Stimulated activated naive CD8-positive, alpha-beta T cell treated with anti-CD3 and anti-CD28 coated beads, Interleukin-15, amount 100 ng/mL, for 72 hours (primary cell): ENCODE measurements at regions not wholly inside any gene's neighbourhood (a gene's known extent, or its start where the extent isn't known, plus 50 kb on each side); places are given as distances from the start of the nearest gene placed in this dataset.
"Not testable (repeated sequence)": the region's sequence is repeated elsewhere in the genome, so short reads cannot be mapped to it uniquely, and the experiment has no call there.

Source experiments
- ATAC-seq: fragments of 150-1000 bp; cut with Tn5 transposase; 2 replicates; pipeline ENCODE4 v1.10.0; 2021; ENCODE audit warnings: mild to moderate bottlenecking, moderate library complexity
- DNase-seq, 2 donors: peaks; one replicate each; pipeline ENCODE4 v3.0.0; 2021 to 2022
- H3K27ac Mint-ChIP-seq, 2 donors: one replicate each; pipeline ENCODE4 v1.8.0; 2022; ENCODE audit warnings: mild to moderate bottlenecking in 2 of 2, mixed read lengths in 2 of 2, moderate library complexity in 2 of 2
- H3K27me3 Mint-ChIP-seq: one replicate; pipeline ENCODE4 v1.8.0; 2022; ENCODE audit warnings: mixed read lengths
- H3K4me1 Mint-ChIP-seq: one replicate; pipeline ENCODE4 v1.8.0; 2022; ENCODE audit warnings: mild to moderate bottlenecking, mixed read lengths
- H3K4me3 Mint-ChIP-seq, 2 donors: one replicate each; pipeline ENCODE4 v1.8.0; 2022; ENCODE audit warnings: mild to moderate bottlenecking in 2 of 2, mixed read lengths in 2 of 2, moderate library complexity in 1 of 2
- H3K9me3 Mint-ChIP-seq, 2 donors: one replicate each; pipeline ENCODE4 v1.8.0; 2022; ENCODE audit warnings: mixed read lengths in 2 of 2

GRCh38 chr10:106370751-106371150, 793.8 kb downstream of the SORCS1 start:
- no peak for DNase-seq
- H3K4me1 Mint-ChIP-seq = no peaks in the 10 kb centered on the region
- no peak for ATAC-seq
- H3K27me3 Mint-ChIP-seq = no peaks in the 10 kb centered on the region
- no peak overlapping the region for H3K27ac Mint-ChIP-seq
- H3K4me3 Mint-ChIP-seq = no peak overlapping the region
- H3K9me3 Mint-ChIP-seq = peaks cover 0 to 7% of the 10 kb centered on the region in 2 donors

GRCh38 chr10:106360870-106361269, 803.6 kb downstream of the SORCS1 start:
- no peak for ATAC-seq
- Mint-ChIP-seq H3K4me3 (no peak overlapping the region), H3K9me3 (no peaks in the 10 kb centered on the region), H3K4me1 (no peaks in the 10 kb centered on the region), H3K27me3 (no peaks in the 10 kb centered on the region), H3K27ac (no peak overlapping the region)
- DNase-seq = no peak

- Mint-ChIP-seq H3K4me1 (no peaks in the 10 kb centered on the region), H3K4me3 (no peak overlapping the region), H3K27me3 (no peaks in the 10 kb centered on the region), H3K27ac (peak overlapping the region in 1 of 2 donors; percentile 17), H3K9me3 (peaks cover 3 to 4% of the 10 kb centered on the region in 2 donors)
- ATAC-seq (no peak), DNase-seq (no peak)
These were observed 809.1 kb downstream of the SORCS1 start for GRCh38 chr10:106355450-106355849.

GRCh38 chr10:106348933-106349332, 815.6 kb downstream of the SORCS1 start:
- H3K4me1 Mint-ChIP-seq = no peaks in the 10 kb centered on the region
- no peak overlapping the region for H3K27ac Mint-ChIP-seq
- no peaks in the 10 kb centered on the region for H3K27me3 Mint-ChIP-seq
- H3K9me3 Mint-ChIP-seq = peaks cover 4 to 5% of the 10 kb centered on the region in 2 donors
- no peak for ATAC-seq
- no peak overlapping the region for H3K4me3 Mint-ChIP-seq
- no peak for DNase-seq

GRCh38 chr10:106347547-106347946, 817.0 kb downstream of the SORCS1 start:
- Mint-ChIP-seq H3K9me3 (peaks cover 4 to 5% of the 10 kb centered on the region in 2 donors), H3K27me3 (no peaks in the 10 kb centered on the region), H3K4me1 (no peaks in the 10 kb centered on the region), H3K27ac (no peak overlapping the region), H3K4me3 (no peak overlapping the region)
- DNase-seq = no peak
- no peak for ATAC-seq

- not testable (repeated sequence) for DNase-seq, ATAC-seq, H3K27ac Mint-ChIP-seq, H3K27me3 Mint-ChIP-seq, H3K9me3 Mint-ChIP-seq, H3K4me1 Mint-ChIP-seq, H3K4me3 Mint-ChIP-seq
These were observed 821.0 kb downstream of the SORCS1 start for GRCh38 chr10:106343539-106343938.

- Mint-ChIP-seq H3K9me3 (peaks cover 0 to 7% of the 10 kb centered on the region in 2 donors), H3K4me1 (no peaks in the 10 kb centered on the region), H3K27me3 (no peaks in the 10 kb centered on the region), H3K27ac (no peak overlapping the region), H3K4me3 (no peak overlapping the region)
- no peak for DNase-seq
- no peak for ATAC-seq
These were observed 823.1 kb downstream of the SORCS1 start for GRCh38 chr10:106341356-106341755.

GRCh38 chr10:106338486-106338885, 826.0 kb downstream of the SORCS1 start:
- H3K4me3 Mint-ChIP-seq = no peak overlapping the region
- no peaks in the 10 kb centered on the region for H3K4me1 Mint-ChIP-seq
- no peak for DNase-seq
- H3K9me3 Mint-ChIP-seq = peaks cover 8 to 15% of the 10 kb centered on the region in 2 donors
- ATAC-seq = no peak
- H3K27ac Mint-ChIP-seq = no peak overlapping the region
- no peaks in the 10 kb centered on the region for H3K27me3 Mint-ChIP-seq

GRCh38 chr10:106336874-106337273, 827.6 kb downstream of the SORCS1 start:
- DNase-seq (no peak), ATAC-seq (no peak)
- H3K4me1 Mint-ChIP-seq = no peaks in the 10 kb centered on the region
- H3K27ac Mint-ChIP-seq = no peak overlapping the region
- H3K27me3 Mint-ChIP-seq = no peaks in the 10 kb centered on the region
- H3K4me3 Mint-ChIP-seq = no peak overlapping the region
- peaks cover 8 to 15% of the 10 kb centered on the region in 2 donors for H3K9me3 Mint-ChIP-seq

- H3K9me3 Mint-ChIP-seq = peaks cover 31 to 38% of the 10 kb centered on the region in 2 donors
- H3K27ac Mint-ChIP-seq = no peak overlapping the region
These were observed 836.8 kb downstream of the SORCS1 start for GRCh38 chr10:106327747-106328146.

GRCh38 chr10:106320876-106321275, 843.6 kb downstream of the SORCS1 start:
- Mint-ChIP-seq H3K9me3 (peaks cover 3 to 9% of the 10 kb centered on the region in 2 donors), H3K27me3 (no peaks in the 10 kb centered on the region), H3K27ac (no peak overlapping the region), H3K4me3 (no peak overlapping the region), H3K4me1 (no peaks in the 10 kb centered on the region)
- ATAC-seq (no peak), DNase-seq (no peak)

More at GRCh38 chr10:106327747-106328146, 836.8 kb downstream of the SORCS1 start:
- ATAC-seq (no peak), DNase-seq (no peak)
- no peaks in the 10 kb centered on the region for H3K4me1 Mint-ChIP-seq
- no peaks in the 10 kb centered on the region for H3K27me3 Mint-ChIP-seq
- H3K4me3 Mint-ChIP-seq = no peak overlapping the region

GRCh38 chr10:106320078-106320477, 844.4 kb downstream of the SORCS1 start:
- H3K27me3 Mint-ChIP-seq = no peaks in the 10 kb centered on the region
- H3K9me3 Mint-ChIP-seq = peaks cover 0 to 6% of the 10 kb centered on the region in 2 donors
- no peaks in the 10 kb centered on the region for H3K4me1 Mint-ChIP-seq
- ATAC-seq (no peak), DNase-seq (no peak)
- no peak overlapping the region for H3K4me3 Mint-ChIP-seq
- no peak overlapping the region for H3K27ac Mint-ChIP-seq

- no peak overlapping the region for H3K27ac Mint-ChIP-seq
- H3K9me3 Mint-ChIP-seq = peaks cover 0 to under 1% of the 10 kb centered on the region in 2 donors
- DNase-seq (no peak), ATAC-seq (no peak)
- no peak overlapping the region for H3K4me3 Mint-ChIP-seq
- H3K27me3 Mint-ChIP-seq = no peaks in the 10 kb centered on the region
- no peaks in the 10 kb centered on the region for H3K4me1 Mint-ChIP-seq
These were observed 847.0 kb downstream of the SORCS1 start for GRCh38 chr10:106317554-106317953.

- H3K9me3 Mint-ChIP-seq = peaks cover 5% of the 10 kb centered on the region in 2 donors
- DNase-seq = no peak
- no peak overlapping the region for H3K4me3 Mint-ChIP-seq
- no peaks in the 10 kb centered on the region for H3K4me1 Mint-ChIP-seq
- no peaks in the 10 kb centered on the region for H3K27me3 Mint-ChIP-seq
- H3K27ac Mint-ChIP-seq = no peak overlapping the region
- ATAC-seq = no peak
These were observed 851.5 kb downstream of the SORCS1 start for GRCh38 chr10:106313041-106313440.

GRCh38 chr10:106312087-106312486, 852.4 kb downstream of the SORCS1 start:
- no peak overlapping the region for H3K4me3 Mint-ChIP-seq
- H3K27me3 Mint-ChIP-seq = no peaks in the 10 kb centered on the region
- no peak overlapping the region for H3K27ac Mint-ChIP-seq
- no peaks in the 10 kb centered on the region for H3K4me1 Mint-ChIP-seq
- peaks cover 5% of the 10 kb centered on the region in 2 donors for H3K9me3 Mint-ChIP-seq
- no peak for DNase-seq
- ATAC-seq = no peak

- H3K4me1 Mint-ChIP-seq = no peaks in the 10 kb centered on the region
These were observed 852.9 kb downstream of the SORCS1 start for GRCh38 chr10:106311590-106311989.

GRCh38 chr10:106310596-106310995, 853.9 kb downstream of the SORCS1 start:
- Mint-ChIP-seq H3K4me1 (no peaks in the 10 kb centered on the region), H3K27me3 (no peaks in the 10 kb centered on the region), H3K9me3 (peaks cover 5% of the 10 kb centered on the region in 2 donors), H3K4me3 (no peak overlapping the region), H3K27ac (no peak overlapping the region)
- ATAC-seq (no peak), DNase-seq (no peak)

More at GRCh38 chr10:106311590-106311989, 852.9 kb downstream of the SORCS1 start:
- DNase-seq (no peak), ATAC-seq (no peak)
- H3K4me3 Mint-ChIP-seq = no peak overlapping the region
- peaks cover 5% of the 10 kb centered on the region in 2 donors for H3K9me3 Mint-ChIP-seq
- no peaks in the 10 kb centered on the region for H3K27me3 Mint-ChIP-seq
- H3K27ac Mint-ChIP-seq = peak overlapping the region in 1 of 2 donors; percentile 40
